H54 (cell line): ENCODE measurements at regions not wholly inside any gene's neighbourhood (a gene's known extent, or its start where the extent isn't known, plus 50 kb on each side); places are given as distances from the start of the nearest gene placed in this dataset.

Source experiments
- DNase-seq: peaks from one replicate; pipeline ENCODE4 v3.0.0; 2011; ENCODE audit warnings: low spot score, mixed read lengths; ENCODE audit not compliant: insufficient read length
- FAIRE-seq: peaks from 3 replicates; lab custom pipeline; 2011; peaks lifted over from hg19 to GRCh38; lab: Jason Lieb, UNC
- POLR2A ChIP-seq: IDR thresholded peaks from 2 replicates; pipeline ENCODE4 v1.6.1; 2011; ENCODE audit warnings: low read depth, mild to moderate bottlenecking, low read length

DNA sequence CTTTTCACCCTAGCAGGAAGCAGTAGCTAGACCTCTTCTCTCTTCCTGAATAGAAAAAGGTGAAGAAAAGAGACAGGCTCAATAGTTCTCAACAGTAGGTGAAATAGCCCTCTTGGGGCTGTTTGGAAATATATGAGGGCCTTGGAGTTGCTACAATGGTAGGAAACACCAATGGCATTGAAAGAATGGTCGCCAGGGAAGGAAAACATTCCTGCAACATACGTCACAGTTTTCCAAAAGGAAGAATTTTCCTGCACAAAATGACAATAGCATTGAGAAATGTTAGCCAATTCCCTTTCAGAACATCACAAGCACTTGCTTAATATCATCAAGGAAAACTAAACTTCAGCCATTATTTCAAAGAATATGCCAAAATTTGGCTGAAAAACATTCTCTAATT lies 484.5 kb downstream of the IGSF11 start:
- FAIRE-seq (no peak), DNase-seq (no peak)
- no peak for TF ChIP-seq POLR2A

DNA sequence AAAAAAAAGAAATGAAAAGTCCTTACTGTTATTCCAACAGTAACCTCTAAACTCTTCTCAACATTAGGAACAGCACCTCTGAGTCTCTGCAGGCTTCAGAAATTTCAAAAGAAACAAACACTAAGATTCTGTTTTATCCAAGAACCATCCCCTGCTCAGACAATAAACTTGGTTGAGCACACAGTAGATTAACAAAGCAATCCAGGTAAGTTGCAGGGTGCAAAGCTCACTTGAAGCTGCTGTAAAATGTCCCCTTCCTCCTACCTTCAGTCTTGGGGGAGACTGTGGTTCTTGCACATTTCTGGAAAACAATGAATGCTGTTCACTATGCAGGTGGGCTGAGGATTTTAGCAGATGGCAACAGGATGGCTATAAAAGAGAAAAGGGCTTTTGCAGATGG lies 484.1 kb downstream of the IGSF11 start:
- no peak for TF ChIP-seq POLR2A
- DNase-seq (no peak), FAIRE-seq (no peak)

- no peak for TF ChIP-seq POLR2A
- FAIRE-seq (no peak), DNase-seq (no peak)
These were observed 480.4 kb downstream of the IGSF11 start for GRCh38 chr3:118554148-118554838.

DNA sequence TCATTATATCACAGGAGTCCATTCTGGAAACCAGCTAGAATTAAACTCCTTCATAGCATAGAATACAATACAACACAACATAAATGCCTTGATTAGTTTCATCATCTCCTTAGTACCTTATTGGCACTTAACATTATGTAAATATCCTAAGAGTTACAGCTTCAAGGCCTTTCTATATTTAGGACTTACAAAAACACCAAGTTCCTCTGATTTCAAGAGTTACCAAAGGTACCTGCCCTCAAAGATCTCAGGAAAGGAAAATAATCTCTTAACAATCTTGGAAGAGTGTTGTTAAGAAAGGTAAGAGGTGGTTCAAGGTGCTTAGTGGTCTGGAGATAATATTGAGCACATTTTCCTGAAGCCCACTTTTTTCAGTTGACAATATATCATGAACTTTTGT lies 477.7 kb downstream of the IGSF11 start:
- no peak for TF ChIP-seq POLR2A
- no peak for FAIRE-seq
- DNase-seq = no peak

- FAIRE-seq (no peak), DNase-seq (no peak)
- no peak for TF ChIP-seq POLR2A
These were observed 477.1 kb downstream of the IGSF11 start for GRCh38 chr3:118557513-118557912.

- no peak for TF ChIP-seq POLR2A
- FAIRE-seq (no peak), DNase-seq (no peak)
These were observed 475.4 kb downstream of the IGSF11 start for GRCh38 chr3:118559286-118559685.

DNA sequence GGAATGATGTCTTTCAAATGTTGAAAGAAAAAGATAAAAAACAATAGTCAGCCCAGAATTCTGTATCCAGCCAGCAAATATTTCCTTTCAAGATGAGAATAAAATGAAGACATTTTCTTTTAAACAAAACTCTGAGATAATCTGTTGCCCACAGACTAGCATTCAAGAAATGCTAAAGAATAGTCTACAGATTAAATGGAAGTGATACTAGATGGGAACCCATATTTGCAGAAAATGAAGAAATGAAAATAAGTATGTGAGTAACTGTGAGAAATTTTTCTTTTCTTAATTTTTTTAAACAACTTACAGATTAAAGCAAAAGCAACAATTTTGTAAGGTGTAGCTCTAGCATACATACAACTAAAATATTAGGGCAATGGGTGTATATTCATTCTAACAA lies 469.8 kb downstream of the IGSF11 start:
- FAIRE-seq (no peak), DNase-seq (no peak)
- no peak for TF ChIP-seq POLR2A

- DNase-seq (no peak), FAIRE-seq (no peak)
- TF ChIP-seq POLR2A = no peak
These were observed 460.7 kb downstream of the IGSF11 start for GRCh38 chr3:118573912-118574311.

GRCh38 chr3:118577055-118577777 lies 457.4 kb downstream of the IGSF11 start:
- no peak for TF ChIP-seq POLR2A
- DNase-seq = no peak
- no peak for FAIRE-seq

GRCh38 chr3:118578559-118578958 lies 456.1 kb downstream of the IGSF11 start:
- no peak for FAIRE-seq
- no peak for DNase-seq
- TF ChIP-seq POLR2A = no peak

- no peak for TF ChIP-seq POLR2A
- no peak for FAIRE-seq
- no peak for DNase-seq
These were observed 447.5 kb downstream of the IGSF11 start for GRCh38 chr3:118587037-118587741.

DNA sequence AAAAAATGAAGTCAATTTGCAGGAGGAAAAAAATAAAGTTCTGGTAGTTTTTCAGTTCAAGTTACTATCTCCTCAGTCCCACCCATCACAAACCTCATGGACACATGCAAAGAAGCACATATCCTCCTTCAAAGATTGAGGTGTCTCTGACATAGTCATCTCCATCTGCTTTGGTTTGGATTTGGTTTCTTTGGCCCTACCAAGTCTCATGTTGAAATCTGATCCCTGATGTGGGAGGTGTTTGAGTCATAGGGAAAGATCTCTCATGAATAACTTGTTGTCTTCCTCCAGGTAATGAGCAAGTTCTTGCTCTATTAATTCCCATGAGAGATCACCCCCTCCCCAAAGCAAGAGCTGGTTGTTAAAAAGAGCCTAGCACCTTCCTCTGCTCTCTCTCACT lies 446.8 kb downstream of the IGSF11 start:
- no peak for FAIRE-seq
- TF ChIP-seq POLR2A = no peak

GRCh38 chr3:118593277-118593670 lies 441.4 kb downstream of the IGSF11 start:
- no peak for TF ChIP-seq POLR2A
- FAIRE-seq = no peak
- DNase-seq = no peak

More for the DNA sequence above, 446.8 kb downstream of the IGSF11 start:
- no peak for DNase-seq

DNA sequence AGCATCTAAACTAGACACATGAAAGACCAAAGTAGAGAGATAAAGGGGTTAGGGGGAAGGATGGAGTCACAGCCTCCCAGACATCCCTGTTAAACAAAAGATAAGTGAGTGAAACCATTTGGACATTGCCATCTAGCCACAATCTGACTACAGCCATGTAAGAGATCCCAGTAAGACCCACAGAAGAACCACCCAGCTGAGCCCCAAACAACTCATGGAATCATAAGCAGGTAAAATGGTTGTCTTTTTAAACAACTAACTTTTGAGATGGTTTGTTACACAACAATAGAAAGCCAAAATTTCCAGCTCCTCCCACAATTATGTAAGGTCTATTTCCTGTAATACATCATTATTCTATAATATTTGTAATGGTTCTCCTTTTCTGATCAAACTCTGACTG lies 437.5 kb downstream of the IGSF11 start:
- FAIRE-seq (no peak), DNase-seq (no peak)
- no peak for TF ChIP-seq POLR2A
